Stimulated activated CD4-positive, alpha-beta T cell treated with anti-CD3 and anti-CD28 coated beads, Interleukin-12 subunit alpha, Interleukin-12 subunit beta, amount 100 ng/mL, for 4 hours (primary cell): ENCODE measurements at regions not wholly inside any gene's neighbourhood (a gene's known extent, or its start where the extent isn't known, plus 50 kb on each side); places are given as distances from the start of the nearest gene placed in this dataset.

Source experiments
- DNase-seq: peaks from one replicate; pipeline ENCODE4 v3.0.0-alpha.2; 2020

- no peak for DNase-seq
Measured at GRCh38 chr4:3832536-3833220, 66.5 kb downstream of the ADRA2C start.

- no peak for DNase-seq
Measured at GRCh38 chr4:3833326-3833989, 67.3 kb downstream of the ADRA2C start.

DNA sequence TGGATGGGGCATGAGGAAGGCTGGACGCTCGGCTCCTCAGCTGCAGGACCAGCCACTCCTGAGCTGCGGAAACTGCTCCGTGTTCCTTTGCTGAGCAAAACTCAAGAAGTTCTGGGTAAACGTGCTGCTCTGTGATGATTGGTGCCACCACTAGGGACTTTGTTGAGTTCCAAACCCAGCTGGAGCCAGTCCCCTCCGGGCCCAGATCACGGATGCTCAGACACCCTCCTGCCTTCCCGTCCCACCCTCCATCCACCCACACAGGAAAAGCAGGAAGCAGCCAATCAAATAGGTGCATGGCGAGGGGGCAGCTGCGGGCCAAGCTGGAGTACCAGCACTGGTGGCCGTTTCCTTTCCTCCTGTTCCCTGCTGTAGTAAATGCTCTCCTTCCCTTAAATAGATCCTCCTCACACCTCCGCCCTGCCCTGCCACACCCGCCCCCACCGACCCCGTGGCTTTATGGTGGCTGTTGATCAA, 68.0 kb downstream of the ADRA2C start:
- no peak for DNase-seq

- DNase-seq, result no peak
Measured at GRCh38 chr4:3834663-3835521, 68.7 kb downstream of the ADRA2C start.

- DNase-seq, result no peak
Measured at GRCh38 chr4:3835527-3836405, 69.6 kb downstream of the ADRA2C start.

- DNase-seq, result no peak
Measured at GRCh38 chr4:3836406-3836755, 70.2 kb downstream of the ADRA2C start.

GRCh38 chr4:3836756-3837601, 70.8 kb downstream of the ADRA2C start:
- no peak for DNase-seq

- no peak for DNase-seq
Measured at GRCh38 chr4:3838437-3839380, 72.5 kb downstream of the ADRA2C start.

DNA sequence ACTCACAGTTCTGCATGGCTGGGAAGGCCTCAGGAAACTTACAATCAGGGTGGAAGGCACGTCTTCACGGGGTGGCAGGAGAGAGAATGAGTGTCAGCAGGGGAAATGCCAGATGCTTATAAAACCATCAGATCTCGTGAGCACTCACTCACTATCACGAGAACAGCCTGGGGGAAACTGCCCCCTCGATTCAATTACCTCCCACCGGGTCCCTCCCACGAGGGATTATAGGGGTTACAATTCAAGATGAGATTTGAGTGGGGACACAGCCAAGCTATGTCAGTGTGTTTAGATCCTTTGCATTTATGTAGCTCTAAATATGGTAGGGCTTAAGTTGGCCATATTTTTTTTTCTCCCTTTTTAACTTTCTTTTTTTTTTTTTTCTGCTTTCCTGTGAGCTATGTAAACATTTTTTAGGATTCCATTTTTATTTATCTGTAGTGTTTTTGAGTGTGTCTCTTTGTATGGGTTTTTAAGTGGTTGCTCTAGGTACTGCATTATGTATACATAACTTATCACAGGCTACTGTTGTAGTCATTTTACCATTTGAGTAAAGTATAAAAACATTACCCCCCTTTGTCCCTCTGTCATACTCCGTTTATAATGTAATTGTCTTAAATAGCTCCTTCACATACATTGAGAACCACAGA, 79.0 kb downstream of the ADRA2C start:
- DNase-seq, result no peak

- no peak for DNase-seq
Measured at GRCh38 chr4:3845744-3846429, 79.7 kb downstream of the ADRA2C start.

DNA sequence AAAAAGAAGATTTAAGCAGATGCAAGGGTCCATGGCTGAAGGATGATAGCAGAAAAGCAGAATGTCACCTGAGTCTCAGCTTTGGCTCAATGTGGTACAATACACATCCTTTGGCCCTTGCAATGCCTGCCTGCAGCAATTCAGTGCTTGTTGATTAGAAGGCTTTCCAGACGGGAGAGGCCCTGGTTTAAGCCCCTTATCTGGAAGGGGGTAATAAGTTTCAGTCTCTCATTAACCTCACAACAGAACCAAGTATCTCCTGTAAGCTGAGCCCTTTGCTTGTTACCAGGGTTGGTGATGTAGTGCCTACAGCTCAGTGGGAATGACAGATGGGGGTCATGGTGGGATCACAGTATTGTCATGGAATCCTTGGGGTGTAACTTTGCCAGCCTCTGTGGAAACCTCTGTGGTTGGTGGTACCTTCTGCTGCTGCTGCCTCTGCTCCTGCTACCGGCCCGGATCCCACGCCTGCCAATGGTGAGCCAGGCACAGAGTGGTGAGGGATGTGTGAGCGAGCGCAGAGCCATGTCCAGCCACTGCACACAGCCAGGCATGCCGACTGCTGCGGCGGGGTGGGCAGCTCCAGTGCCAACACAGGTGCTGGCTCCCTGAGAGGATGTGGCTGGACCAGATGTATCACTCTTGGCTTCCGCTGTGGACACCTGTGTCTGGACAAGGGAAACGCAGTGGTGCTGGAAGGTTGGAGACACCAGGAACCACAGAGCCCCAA, 81.2 kb downstream of the ADRA2C start:
- DNase-seq, result no peak

- DNase-seq, result no peak
Measured at GRCh38 chr4:3848323-3848722, 82.1 kb downstream of the ADRA2C start.

DNA sequence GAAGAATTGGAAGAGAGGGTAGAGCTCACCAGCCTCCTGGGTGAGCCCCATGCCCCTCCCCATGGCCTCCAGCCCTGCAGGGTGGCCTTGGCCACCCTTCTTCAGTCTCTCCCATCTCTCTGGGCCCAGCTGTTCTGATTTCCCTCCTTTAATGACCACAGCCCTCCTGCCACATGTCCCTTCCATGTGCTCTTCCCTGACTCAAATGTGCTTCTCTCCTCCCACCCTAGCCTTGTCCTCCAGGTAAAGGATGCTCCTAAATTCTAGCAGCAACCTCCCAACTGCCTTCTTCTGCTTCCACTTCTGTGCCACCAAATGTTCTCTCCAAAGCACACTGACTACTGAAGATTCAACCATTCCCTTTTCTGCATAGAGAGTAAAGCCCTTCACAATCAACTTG, 83.0 kb downstream of the ADRA2C start:
- no peak for DNase-seq

DNA sequence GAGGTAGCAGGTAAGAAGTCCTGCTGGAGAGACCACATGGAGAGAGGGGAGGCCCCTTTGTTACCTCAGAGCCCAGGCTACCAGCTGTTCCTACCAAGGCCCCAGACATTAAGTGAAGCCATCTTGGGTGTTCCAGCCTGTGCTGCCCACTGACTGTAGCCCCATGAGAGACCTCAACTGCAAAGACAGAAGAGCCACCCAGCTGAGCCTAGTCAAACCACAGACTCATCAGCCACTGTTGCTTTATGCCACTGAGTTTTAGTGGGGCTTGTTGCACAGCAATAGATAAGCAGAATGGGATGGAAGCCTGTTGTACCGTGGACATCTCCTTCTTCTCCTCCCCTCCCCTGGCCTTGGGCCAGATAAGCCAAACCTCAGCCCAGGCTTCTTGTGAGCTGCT, 83.9 kb downstream of the ADRA2C start:
- no peak for DNase-seq

DNA sequence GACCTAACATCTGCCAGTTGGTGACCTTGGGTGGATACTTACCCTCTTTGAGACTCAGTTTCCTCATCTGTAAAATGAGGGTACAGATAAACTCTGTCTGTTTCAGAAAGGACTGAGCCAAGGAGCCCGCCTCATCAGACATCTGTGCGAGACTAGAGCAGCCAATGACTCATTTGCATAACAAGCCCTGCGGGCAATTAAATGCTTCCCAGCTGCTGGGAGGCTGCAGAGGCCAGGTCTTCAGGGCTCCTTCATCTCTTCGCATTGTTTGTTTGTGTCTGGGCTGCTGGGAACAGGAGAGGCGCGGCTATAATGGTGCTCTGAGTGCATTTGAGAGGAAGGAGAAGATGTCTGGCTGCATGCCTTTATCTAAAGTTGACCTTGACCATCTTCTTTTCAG, 85.0 kb downstream of the ADRA2C start:
- no peak for DNase-seq

GRCh38 chr4:3851881-3852280, 85.7 kb downstream of the ADRA2C start:
- DNase-seq, result no peak

DNA sequence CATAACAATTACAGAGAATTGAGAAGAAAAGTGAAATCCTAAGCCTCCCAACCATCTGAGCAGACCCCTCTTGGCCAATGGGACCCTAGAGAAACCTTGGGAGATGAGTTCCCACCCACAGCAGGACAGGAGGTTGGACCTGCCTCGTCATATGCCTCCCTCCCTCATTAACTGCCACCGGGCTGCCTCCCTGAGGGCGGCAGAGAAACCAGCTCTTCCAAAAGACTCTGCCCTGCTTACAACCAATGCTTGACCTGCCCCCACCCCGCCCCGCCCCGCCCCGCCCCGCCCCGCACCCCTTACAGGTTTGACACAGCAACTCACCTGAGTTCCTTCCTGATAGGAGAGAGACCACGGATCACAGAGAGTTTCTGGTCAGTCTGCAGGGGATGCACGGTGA, 86.1 kb downstream of the ADRA2C start:
- no peak for DNase-seq

DNA sequence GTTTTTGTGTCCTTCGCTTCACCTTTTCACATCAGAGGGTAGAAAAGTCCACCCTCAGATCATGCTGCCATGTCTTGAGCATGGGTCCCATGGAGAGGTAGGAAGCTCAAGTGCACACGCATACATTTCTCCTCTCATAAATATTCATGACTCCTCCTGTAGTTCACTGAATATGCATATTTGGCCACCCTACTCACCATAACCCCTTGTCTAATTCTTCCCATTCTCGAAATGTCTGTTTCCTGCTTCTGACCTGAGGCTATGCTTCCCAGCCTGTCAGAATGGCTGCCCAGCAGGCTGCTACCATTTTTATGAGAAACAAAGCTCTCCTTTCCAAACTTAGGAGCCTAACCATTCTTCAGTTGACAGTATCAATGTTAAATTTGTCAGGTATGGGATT, 86.5 kb downstream of the ADRA2C start:
- no peak for DNase-seq
